WTC11 (cell line): ENCODE measurements at regions not wholly inside any gene's neighbourhood (a gene's known extent, or its start where the extent isn't known, plus 50 kb on each side); places are given as distances from the start of the nearest gene placed in this dataset.

Source experiments
- NR3C1 ChIP-seq: sonication (generic); formaldehyde crosslinking; conservative IDR thresholded peaks from 2 replicates; pipeline ENCODE4 v1.8.1; 2023; ENCODE audit warnings: low read depth, mild to moderate bottlenecking, missing genetic modification reagents
- SP1 ChIP-seq: sonication (generic); formaldehyde crosslinking; conservative IDR thresholded peaks from 2 replicates; pipeline ENCODE4 v1.8.1; 2022; ENCODE audit warnings: missing genetic modification reagents
- TF ChIP-seq, protein P1 (sequence below): sonication (generic); formaldehyde crosslinking; IDR thresholded peaks from 2 replicates; pipeline ENCODE4 v1.8.1; 2023; ENCODE audit warnings: mild to moderate bottlenecking, missing genetic modification reagents, moderate library complexity

DNA sequence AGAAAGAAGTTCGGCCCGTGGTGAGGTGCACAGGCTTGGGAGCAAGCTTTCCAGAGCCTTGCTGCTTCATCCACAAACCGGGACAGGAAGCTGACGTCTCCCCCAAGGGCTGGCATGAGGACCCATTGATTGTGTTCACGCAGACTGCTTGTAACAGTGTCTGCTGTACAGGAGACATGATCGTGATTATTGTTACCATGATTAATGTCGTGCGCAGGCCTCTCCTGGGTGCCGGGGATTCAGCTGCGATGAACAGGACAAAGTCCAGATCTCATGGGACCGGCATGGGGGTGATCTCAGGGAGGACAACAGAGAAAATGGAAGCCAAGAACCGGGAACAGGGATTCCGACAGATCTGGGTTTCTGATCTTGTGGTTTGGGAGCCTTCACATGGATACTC, 219.9 kb downstream of the BRD1 start:
- TF ChIP-seq NR3C1 (no peak), SP1 (CRISPR knock-in tag) (no peak)
- TF ChIP-seq, protein P1, sequence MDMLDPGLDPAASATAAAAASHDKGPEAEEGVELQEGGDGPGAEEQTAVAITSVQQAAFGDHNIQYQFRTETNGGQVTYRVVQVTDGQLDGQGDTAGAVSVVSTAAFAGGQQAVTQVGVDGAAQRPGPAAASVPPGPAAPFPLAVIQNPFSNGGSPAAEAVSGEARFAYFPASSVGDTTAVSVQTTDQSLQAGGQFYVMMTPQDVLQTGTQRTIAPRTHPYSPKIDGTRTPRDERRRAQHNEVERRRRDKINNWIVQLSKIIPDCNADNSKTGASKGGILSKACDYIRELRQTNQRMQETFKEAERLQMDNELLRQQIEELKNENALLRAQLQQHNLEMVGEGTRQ (CRISPR knock-in tag): no peak
